ENCODE measurements at regions not wholly inside any gene's neighbourhood (a gene's known extent, or its start where the extent isn't known, plus 50 kb on each side); places are given as distances from the start of the nearest gene placed in this dataset.

DNA sequence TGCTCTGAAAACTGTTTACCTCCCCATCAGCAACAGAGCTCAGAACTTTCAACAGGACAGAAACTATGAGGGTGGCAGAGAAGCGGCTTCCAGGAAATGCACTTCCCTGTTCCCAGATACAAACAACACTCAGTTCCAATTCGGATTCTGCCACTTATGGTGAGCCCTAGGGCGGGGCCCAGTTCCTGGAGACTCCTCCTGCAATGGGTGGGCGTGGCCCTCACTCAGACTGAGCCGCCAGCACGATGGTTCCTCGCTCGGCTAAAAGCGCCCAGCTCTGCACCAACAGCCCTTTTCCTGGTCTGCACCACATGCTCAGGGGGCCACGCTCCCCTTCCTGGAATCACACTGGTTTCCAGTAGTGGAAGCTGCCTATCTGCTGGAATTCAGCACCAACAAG, 314.1 kb downstream of the CTTN start:
- no peak for DNase-seq

DNA sequence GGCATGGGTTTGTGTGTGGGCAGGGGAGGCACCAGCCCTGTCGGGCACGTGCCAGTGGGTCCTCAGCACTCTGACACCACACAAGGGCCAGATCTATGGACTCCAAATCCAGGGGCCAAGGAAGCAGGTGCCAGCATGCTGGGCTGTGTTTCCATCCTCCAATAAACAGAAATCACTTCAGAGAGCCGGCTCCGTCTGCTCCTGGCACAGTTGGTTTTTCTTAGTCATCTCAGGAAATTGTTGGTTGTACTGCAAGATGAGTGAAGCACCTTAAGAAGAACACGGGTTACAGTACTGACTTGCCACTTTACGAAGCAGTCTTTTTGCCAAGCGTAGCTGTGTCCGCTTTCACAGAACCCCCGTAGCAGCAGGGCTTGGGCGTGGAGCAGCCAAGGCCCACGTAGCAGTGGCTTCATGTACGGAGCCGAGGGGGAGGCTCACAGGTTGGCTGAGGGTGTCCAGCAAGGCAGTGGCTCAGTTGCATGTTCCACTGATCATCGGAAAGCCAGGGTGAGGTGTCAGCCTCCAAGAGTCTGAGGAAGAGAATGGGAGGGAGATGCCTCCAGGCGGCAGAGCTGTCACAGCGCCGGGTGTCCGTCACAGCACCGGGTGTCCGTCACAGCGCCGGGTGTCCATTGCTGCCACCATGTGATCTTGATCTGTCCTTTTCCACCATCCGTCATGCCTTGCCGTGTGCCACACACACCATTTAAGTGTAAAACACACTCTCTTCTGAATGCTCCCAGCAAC, 314.9 kb downstream of the CTTN start:
- DNase-seq: no peak

DNA sequence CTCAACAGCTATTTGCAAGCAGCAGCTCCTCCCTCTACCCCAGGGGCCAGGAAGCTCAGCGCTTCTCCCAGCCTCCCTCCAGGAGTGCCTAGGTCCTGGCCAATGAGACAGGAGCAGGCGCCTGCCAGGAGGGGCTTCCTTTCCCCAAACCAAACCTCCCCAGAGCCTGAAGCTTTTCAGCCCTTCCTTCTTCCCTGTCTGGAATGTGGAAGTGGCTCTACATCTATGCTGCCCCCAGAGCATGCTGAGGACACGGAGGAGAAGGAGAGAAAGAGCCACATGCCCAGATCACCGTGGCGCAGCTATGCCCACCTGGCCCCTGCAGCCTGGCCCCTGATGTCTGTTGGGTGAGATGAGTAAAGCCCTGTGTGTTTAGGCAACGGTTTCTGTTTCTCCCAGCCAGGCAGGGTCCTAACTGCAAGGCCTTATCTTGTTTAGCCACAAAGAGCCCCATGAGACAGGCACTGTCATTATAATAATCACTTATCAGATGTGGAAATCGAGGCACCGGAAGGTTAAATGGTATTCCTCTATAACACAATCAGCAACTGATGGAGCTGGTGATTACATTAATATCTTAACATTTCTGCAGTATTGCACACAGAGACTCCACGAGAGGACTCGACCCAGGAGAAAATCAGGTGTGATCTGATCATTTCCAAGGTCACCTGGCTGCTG, 315.8 kb downstream of the CTTN start:
- DNase-seq: no peak

DNA sequence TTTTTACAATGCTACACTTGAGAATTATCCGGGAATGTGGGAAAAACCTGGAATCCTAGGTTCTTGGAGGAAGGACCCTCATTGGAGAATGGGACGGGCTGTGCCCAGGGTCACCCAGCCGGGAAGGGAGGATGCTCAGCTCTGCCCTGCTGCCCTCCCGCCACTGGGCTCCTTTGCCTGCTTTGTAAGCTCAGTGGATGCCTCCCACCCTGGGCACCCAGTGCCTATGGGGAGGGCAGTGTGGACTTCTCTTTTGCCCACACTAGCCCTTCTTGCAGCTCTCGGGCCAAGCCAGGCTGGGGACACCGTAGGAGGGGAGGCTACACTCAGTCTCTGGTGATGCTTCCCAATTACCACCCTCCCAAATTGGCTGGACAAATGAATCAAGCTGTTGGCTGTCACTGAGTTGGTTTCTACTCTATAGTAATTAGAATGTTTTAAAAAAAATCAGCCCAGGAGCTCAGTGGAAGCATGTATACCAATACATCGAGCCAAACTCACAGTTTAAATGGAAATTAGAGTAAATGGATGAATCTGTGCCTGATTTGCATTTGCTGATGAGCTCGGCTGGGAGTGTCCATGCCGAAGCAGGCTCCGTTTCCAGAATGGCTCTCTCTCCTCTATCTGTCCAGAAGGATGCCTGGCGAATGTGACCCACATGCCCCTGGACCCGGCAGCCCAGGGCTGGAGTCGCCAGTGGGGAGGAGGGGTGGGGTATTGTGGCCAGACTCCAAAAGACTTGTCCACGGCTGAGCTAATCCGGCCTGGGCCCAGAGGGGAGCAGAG, 317.0 kb downstream of the CTTN start:
- DNase-seq: no peak

DNA sequence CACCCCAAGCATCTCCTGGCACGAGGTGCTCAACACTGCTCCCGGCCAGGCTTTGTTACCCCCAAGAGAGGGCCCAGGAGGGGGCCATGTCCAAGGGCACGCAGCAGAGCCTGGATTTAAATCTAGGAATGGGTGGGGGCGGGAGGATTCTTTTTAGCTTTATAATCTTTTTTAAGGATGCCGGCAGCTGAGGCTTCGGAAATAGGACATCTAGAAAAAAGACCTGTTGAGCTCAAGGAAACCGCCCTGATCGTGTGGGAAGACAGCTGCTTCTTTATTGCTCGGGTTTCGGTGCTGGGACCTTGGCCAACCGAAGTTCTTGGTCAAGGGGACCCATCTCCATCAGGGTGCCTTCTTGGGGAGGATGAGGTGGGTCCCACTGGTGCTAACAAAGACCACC, 317.9 kb downstream of the CTTN start:
- DNase-seq: no peak

DNA sequence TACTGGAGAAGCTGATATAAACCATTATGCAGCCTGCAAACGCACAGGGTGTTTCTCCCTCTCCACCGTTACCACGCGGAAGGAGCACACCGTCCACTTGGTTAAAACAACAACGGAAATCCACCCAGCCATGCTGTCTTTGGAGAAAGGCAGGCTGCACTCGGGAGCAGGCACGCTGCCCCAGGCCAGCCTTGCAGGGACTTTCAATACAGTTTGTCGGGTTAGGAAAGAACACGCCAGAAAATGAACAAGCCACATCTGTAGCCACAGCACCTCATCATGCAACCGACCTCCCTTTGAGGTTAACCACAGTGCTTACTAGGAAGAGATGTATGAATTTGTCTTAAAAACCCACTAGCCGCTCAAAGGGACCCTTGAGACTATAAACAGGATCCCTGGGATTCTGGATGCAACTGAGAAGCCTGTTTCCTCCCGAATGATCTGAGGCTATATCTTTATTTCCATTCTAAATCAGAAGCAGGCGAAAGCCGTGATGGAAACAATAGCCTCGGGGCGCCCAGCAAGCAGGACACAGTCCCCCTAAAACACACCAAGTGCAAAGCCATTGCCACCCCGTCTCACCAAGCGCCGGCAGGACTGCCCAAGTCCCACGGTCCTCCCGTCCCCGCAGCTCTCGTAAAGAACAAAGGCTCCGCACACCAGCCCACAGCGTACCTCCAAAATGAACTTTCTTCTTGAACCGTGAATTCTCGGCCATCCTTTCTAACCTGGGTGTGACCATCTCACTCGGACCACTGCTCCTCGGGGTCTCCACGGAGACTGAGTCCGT, 318.9 kb downstream of the CTTN start:
- no peak for DNase-seq

DNA sequence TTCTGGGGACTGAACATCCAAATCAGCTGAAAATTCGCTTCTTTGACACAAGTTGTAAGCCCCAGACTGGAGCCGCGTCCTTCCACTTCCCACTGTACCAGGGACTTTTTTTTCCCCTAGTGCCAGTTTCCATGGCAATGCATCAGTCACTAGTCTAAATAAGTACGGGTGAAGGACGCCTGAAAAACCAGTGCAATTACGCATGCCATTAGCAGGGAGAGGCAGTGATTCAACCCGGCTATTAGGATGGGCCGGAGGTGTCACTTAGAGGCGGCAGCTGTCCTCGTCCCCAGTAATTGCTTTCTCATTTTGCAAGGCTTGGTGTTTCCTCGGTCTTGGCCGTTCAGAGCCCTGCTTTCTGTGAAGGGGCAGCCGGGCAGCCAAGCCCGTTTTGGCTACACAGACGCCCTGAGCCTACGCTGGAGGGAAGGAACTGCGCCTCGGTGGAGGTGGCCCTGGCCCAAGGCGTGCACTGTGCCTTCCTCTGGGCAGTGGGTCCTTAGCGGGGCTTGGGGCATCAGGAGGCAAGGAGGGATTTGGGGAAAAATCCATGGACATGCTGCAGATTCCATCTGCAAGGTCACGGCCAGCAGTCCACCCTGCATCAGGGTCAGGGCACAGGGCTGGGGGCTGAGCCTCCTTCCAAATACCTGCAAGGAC, 319.7 kb downstream of the CTTN start:
- DNase-seq: no peak

DNA sequence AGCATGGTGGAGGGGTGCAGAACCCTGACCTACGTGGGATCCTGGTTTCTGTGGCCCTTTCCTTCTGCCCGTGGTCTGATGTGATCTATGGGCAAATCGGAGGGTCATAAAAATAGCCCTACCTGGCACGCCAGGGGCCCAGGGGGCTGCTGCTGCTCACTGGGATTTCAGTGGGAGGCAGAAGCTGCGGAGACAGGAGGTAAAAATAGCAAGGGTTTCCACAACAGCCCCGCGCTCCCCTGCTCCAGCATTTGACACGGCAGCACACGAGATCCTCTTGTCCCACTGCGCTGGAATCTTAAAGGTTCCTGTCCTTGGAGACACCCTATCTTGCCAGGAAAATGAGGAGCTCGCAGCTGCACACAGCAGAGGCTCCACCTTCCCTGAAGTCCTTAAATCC, 321.2 kb downstream of the CTTN start:
- DNase-seq: no peak

DNA sequence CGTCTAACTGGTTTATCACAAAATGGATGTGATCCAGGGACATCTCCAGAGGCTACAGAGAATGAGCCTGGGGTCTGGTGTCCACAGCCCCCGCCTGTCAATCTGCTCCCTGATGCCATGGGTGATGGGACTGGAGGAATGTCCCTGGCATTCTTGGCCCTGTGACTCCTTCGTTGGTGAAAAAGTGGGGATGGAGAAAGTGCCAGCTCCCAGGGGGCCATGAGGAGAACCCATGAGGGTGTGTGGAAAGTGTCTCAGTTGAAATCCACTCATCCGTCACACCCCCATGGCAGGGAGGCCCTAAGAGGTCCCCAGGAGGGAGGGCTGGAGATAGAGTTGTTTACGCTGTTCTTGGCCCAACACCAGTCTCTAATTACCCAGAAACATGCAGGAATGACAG, 322.0 kb downstream of the CTTN start:
- no peak for DNase-seq

DNA sequence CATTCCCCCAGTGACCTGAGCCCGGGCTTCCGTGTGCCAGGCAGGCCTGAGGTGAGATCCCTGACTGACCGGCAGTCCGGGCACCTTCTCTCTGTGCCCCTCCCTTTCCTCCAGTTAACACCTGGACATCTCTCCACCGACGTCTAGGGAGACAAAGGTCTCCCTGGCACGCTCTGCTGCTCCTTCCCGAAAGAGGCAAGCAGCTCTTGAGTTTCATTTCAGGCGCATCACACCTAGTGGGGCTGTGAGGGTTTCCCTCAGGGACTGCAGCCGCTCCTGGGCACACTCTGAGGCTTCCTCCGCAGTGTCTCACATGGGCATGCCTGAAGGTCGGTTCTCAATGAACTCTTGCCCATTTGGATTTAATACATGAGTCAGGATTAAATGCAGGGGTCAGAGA, 322.7 kb downstream of the CTTN start:
- DNase-seq: peak; percentile 52

DNA sequence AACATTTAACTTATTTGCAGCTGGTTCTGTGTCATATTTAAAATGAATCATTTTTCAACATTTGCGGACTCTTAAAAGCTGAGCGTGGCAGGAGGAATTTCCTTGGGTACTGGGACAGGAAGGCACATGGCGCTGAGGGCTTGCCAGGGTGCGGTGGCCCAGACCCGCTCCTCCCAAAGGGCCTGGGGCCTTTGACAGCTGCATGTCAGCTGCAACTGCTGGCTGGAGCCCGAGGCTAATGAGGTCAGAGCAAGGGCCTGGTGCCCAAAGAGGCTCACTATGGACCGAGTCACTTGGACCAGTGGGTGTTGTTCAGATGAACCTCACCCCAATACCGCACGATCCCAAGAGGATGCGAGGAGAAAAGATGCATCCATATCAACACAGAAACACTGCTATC, 326.9 kb downstream of the CTTN start:
- no peak for DNase-seq

DNA sequence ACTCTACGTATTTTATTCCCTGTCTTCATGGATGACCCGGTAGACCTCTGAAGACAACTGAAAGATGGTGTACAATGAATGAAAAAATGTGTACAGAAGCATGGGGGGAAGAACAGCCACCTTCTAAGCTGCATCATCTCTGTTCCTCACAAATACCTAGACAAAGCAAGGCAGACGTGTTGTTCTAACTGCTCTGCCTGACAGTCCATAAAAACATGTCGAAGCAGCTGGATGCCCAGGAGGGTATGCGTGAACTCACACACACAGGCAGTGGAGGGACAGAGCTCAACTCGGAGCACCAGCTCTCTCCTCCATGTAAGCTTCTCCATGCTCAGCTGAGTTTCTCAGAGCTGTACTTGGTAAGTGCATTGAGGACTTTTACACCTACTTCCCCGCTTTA, 327.4 kb downstream of the CTTN start:
- DNase-seq: no peak

DNA sequence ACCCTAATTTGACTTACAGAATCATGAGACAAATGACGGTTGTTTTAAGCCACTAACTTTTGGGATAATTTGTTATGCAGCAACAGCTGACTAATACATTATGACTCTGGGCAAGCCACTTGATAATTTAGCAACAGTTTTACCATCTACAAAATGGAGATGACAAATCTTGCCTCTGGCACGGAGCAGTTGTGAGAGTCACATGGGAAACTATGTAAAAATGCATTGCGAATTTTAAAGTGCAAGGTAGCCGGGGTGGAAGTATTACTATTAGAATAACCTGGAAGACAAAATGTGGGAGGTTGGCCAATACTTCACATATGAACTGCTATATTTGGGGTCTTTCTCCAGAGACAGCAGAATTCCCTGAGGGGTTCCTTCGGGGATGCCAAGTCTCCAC, 328.7 kb downstream of the CTTN start:
- no peak for DNase-seq

DNA sequence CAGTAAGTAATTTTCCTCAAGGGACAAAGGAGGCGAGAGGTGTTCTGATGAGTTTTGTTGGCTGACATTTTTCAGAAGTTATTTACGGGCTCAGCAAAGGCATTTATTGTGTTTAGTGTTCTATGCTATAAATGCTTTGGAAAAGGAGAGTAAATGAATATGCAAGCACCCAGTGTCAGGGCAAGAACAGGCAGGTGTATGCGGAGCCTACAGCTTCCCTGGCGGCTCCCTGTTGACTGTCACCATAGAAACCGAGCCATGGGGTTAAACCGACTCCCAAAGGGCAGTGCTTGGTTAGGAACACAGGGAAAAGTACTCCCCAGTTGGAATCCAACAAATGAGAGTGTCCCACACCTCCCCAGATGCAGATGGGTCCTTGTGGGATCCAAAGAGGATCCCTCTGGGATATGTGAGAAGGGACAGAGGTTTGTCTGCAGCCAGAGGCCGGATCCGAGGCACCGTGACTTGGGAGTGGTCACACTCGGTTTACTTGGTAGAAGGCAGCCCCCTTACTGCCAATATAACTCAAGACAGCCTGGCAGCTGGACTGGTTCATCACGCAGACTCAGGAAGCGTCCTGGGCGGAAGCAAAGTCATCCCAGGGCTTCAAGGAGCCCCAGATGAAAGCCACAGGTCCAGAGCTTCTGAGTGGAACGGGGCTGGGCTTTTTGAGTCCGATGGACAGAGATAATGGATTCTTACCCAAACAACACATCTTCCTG, 329.7 kb downstream of the CTTN start:
- DNase-seq: peak; percentile 41

DNA sequence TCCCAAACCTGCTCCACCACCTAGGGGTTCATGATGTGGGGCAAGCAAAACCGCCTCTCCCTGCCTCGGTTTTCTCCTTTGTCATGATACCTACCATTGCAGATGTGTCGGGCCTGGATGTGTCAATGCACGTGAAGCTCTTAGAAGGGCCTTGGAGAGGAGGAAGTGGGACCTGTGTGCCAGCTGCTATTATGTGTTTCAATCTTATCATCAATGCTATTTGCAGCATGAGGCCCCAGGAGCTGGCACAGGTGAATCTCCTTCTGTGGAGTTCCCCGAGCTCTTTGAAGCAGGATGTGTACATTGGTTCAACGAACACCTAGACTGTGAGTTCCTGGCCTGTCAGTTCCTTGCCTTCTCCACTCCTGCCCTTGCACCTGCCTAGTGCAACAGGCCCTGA, 331.6 kb downstream of the CTTN start:
- no peak for DNase-seq

DNA sequence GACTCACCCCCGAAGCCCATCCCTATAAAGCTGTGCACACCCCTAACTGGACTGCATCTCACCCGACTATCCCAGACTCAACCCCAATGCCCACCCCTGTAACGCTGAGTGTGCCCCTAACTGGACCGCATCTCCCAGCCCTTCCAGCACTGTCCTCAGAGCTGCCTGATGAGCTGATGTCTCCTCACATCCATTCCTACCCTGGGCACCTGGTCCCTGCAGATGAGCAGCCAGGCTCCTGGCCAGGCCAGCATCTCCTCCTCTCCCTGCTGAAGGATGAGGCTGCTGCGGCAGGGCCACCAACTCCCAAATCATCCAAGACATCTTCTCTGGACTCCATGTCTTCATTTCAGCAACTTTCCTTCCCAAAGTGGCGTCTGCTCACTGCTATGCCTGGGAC, 332.1 kb downstream of the CTTN start:
- DNase-seq: no peak

DNA sequence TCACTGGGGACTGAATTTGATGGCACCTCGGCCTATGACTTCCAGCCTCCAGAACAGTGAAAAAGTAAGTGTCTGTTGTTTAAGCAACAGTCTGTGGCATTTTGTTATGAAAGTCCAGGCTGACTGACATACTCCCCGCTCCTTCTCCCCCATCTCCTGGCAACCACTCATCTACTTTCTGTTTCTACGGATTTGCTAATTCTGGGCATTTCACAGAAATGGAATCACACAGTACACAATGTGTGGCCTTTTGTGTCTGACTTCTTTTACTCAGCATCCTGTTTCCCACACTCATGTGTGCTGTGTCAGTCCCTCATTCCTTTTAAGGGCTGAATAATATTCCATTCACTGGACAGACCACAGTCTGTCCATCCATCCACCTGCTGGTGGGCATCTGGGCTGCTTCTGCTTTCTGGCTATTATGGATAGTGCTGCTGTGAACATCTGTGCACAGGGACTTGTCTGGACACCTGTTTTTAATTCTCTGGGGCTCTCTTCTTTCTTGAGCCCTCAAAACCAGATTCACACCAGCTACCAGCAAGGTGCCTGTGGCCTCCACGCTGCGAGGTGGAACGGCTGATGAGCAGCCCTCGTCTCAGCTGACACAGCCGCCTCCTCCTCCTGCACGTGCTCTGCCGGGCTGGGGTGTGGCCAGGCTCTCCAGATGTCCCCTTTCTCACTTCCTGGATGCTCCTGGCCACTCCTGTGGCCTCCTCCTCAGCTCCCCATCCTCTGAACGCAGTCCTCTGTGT, 333.1 kb downstream of the CTTN start:
- no peak for DNase-seq

DNA sequence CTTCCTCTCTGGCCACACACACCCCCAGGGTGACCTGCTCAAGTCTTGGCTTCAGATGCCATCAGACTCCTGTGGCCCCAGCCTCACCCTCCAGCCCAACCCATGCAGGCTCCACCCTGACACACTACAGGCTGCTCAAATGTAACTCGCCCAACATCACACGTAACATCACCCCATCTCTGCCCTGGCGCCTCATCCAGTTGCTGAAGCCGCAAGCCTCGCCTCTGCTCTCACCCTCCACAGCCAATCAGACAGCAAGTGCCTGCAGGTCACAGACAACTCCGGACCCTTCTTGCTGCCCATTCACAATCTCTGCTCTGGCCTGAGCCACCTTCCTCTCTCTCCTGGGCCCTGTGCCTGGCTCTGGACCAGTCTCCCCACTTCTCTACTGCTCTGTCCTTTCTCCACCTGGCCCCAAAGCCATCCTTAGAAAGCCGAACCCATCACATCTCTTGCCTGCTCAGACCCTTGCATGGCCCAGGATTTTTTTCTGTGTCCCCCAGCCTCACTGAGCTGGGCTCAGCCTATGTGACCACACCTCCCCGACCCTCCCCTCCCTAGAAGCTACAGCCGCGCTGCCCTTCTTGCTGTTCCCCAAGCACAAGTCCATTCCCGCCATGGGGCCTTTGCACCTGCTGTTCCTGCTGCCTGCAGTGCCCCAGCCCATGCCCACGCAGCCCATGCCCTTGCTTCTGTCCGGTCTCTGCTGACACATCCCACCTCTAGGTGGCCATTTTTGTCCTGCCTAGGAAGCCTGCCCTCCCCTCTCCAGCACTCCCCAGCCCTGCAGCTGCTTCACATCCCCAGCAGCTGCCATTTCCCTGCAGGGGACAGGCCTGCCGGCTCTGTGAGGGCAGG, 333.9 kb downstream of the CTTN start:
- DNase-seq: no peak

DNA sequence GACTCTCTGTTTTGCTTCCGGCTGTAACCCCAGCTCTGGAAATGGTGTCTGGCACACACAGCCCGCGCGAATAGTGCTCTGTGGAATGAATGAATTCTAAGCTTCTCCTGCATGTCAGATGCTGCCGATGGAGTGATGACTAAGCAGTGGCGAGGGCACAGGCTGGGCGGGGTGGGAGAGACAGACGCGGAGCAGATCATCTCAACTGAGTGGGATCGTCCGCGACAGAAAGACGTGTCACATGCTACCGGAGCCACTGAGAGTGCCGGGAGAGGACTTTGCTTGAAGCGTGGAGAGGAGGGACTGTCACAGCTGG, 334.5 kb downstream of the CTTN start:
- DNase-seq: no peak
